Mesendoderm (in vitro differentiated cells): ENCODE measurements at regions not wholly inside any gene's neighbourhood (a gene's known extent, or its start where the extent isn't known, plus 50 kb on each side); places are given as distances from the start of the nearest gene placed in this dataset.

Experiments
- DNase-seq: peaks from one replicate; pipeline ENCODE4 v3.0.0; 2013
- H2AK5ac ChIP-seq: 2 replicates; pipeline ENCODE4 v1.6.1; 2013; ENCODE audit warnings: low read length, inconsistent platforms
- H2BK120ac ChIP-seq: 2 replicates; pipeline ENCODE4 v1.6.1; 2013; ENCODE audit warnings: low read depth, mild to moderate bottlenecking, low read length, moderate library complexity, mixed read lengths
- H2BK15ac ChIP-seq: replicated peaks from 2 replicates; pipeline ENCODE4 v1.6.1; 2013; ENCODE audit warnings: low read depth, mild to moderate bottlenecking, moderate library complexity
- H2BK5ac ChIP-seq: 2 replicates; pipeline ENCODE4 v1.6.1; 2013; ENCODE audit warnings: low read length, inconsistent platforms
- H3K18ac ChIP-seq: 2 replicates; pipeline ENCODE4 v1.6.1; 2013; ENCODE audit warnings: mild to moderate bottlenecking, low read length, mixed read lengths
- H3K23ac ChIP-seq: one replicate; pipeline ENCODE4 v1.6.1; 2013; ENCODE audit warnings: low read length
- H3K27ac ChIP-seq: 2 replicates; pipeline ENCODE4 v1.5.1; 2013; ENCODE audit warnings: low read depth, mild to moderate bottlenecking, inconsistent platforms, low read length, moderate library complexity
- H3K27me3 ChIP-seq: 2 replicates; pipeline ENCODE4 v1.6.1; 2013; ENCODE audit warnings: low read length, control low read depth, mild to moderate bottlenecking, inconsistent platforms; ENCODE audit not compliant: insufficient read depth, poor library complexity
- H3K36me3 ChIP-seq: 2 replicates; pipeline ENCODE4 v1.6.1; 2013; ENCODE audit warnings: low read length, inconsistent platforms; ENCODE audit not compliant: control insufficient read depth, insufficient read depth
- H3K4ac ChIP-seq: one replicate; pipeline ENCODE4 v1.6.1; 2013; ENCODE audit warnings: low read depth, mild to moderate bottlenecking, low read length, moderate library complexity
- H3K4me1 ChIP-seq: 2 replicates; pipeline ENCODE4 v1.6.1; 2013; ENCODE audit warnings: low read depth, low read length, inconsistent platforms; ENCODE audit not compliant: control insufficient read depth
- H3K4me2 ChIP-seq: 2 replicates; pipeline ENCODE4 v1.6.1; 2013; ENCODE audit warnings: low read length
- H3K4me3 ChIP-seq: 2 replicates; pipeline ENCODE4 v1.5.1; 2013; ENCODE audit warnings: mild to moderate bottlenecking, low read length
- H3K56ac ChIP-seq: one replicate; pipeline ENCODE4 v1.6.1; 2013; ENCODE audit warnings: low read length
- H3K79me1 ChIP-seq: 2 replicates; pipeline ENCODE4 v1.6.1; 2013; ENCODE audit warnings: low read length, inconsistent platforms
- H3K79me2 ChIP-seq: 2 replicates; pipeline ENCODE4 v1.6.1; 2013; ENCODE audit warnings: mild to moderate bottlenecking, low read length; ENCODE audit not compliant: control insufficient read depth, insufficient read depth
- H3K9ac ChIP-seq: 2 replicates; pipeline ENCODE4 v1.6.1; 2013; ENCODE audit warnings: low read length, inconsistent platforms
- H4K5ac ChIP-seq: one replicate; pipeline ENCODE4 v1.6.1; 2013; ENCODE audit warnings: low read length
- H4K8ac ChIP-seq: one replicate; pipeline ENCODE4 v1.6.1; 2013; ENCODE audit warnings: low read depth, mild to moderate bottlenecking, control low read depth, low read length, moderate library complexity
- WGBS: extraction: QIAGEN DNeasy Blood & Tissue Kit; methylation state at CpG from one replicate; pipeline ENCODE4 v1.1.7; 2013; ENCODE audit warnings: low lambda C conversion rate, missing lambda C conversion rate; ENCODE audit not compliant: insufficient coverage; ENCODE audit errors: extremely low coverage; 5-methylcytosine and 5-hydroxymethylcytosine counted together

- Histone ChIP-seq H3K4ac (no peak overlapping the region), H2AK5ac (no peak overlapping the region), H3K4me1 (no peaks in the 10 kb centered on the region), H3K56ac (no peak overlapping the region), H3K79me2 (no peaks in the 10 kb centered on the region), H2BK5ac (no peak overlapping the region), H2BK15ac (no peak overlapping the region), H3K27ac (no peak overlapping the region), H2BK120ac (no peak overlapping the region), H3K79me1 (no peaks in the 10 kb centered on the region), H3K9ac (no peak overlapping the region), H3K18ac (no peak overlapping the region), H3K36me3 (no peaks in the 10 kb centered on the region), H3K4me3 (no peak overlapping the region), H3K4me2 (no peak overlapping the region), H3K23ac (no peak overlapping the region), H3K27me3 (no peaks in the 10 kb centered on the region), H4K8ac (no peak overlapping the region), H4K5ac (no peak overlapping the region)
- no peak for DNase-seq
- WGBS = no CpG with 5 or more reads among the region's 2 CpGs
Observed at GRCh38 chr9:118575341-118576070, 793.7 kb downstream of the BRINP1 start.

GRCh38 chr9:118577121-118577520 lies 792.1 kb downstream of the BRINP1 start:
- Histone ChIP-seq H3K23ac (no peak overlapping the region), H3K4me2 (no peak overlapping the region), H2BK5ac (no peak overlapping the region), H3K9ac (no peak overlapping the region), H2AK5ac (no peak overlapping the region), H3K27ac (no peak overlapping the region), H3K18ac (no peak overlapping the region), H2BK120ac (no peak overlapping the region), H3K36me3 (no peaks in the 10 kb centered on the region), H3K4ac (no peak overlapping the region), H4K5ac (no peak overlapping the region), H3K79me2 (no peaks in the 10 kb centered on the region), H3K27me3 (no peaks in the 10 kb centered on the region), H2BK15ac (no peak overlapping the region), H3K4me3 (no peak overlapping the region), H4K8ac (no peak overlapping the region), H3K79me1 (no peaks in the 10 kb centered on the region), H3K4me1 (no peaks in the 10 kb centered on the region), H3K56ac (no peak overlapping the region)
- no peak for DNase-seq
- WGBS = no CpG with 5 or more reads among the region's 1 CpG

GRCh38 chr9:118578467-118578866 lies 790.8 kb downstream of the BRINP1 start:
- Histone ChIP-seq H2AK5ac (no peak overlapping the region), H4K8ac (no peak overlapping the region), H3K4me2 (no peak overlapping the region), H2BK5ac (no peak overlapping the region), H3K23ac (no peak overlapping the region), H3K56ac (no peak overlapping the region), H3K79me2 (no peaks in the 10 kb centered on the region), H3K79me1 (no peaks in the 10 kb centered on the region), H2BK15ac (no peak overlapping the region), H2BK120ac (no peak overlapping the region), H3K4me3 (no peak overlapping the region), H4K5ac (no peak overlapping the region), H3K18ac (no peak overlapping the region), H3K9ac (no peak overlapping the region), H3K4me1 (no peaks in the 10 kb centered on the region), H3K36me3 (no peaks in the 10 kb centered on the region), H3K27ac (no peak overlapping the region), H3K4ac (no peak overlapping the region), H3K27me3 (no peaks in the 10 kb centered on the region)
- DNase-seq = no peak

DNA sequence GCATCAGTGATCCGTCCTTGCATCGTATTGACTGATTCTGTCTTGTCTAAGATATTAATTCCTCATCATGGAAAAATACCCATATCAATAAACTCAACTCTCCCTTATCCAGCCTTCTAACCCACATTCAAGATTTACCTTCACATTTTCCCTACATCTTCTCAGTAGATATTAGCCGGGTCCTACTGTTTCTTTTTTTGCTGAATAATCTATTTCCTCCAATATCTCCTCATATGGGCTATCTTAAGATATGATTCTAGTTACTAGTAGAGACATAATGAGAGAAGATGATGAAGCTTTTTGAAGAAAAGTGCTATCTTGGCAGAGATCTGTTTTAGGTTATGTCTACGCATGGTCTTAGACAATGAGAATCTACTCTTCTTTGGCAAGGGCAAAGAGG lies 785.8 kb downstream of the BRINP1 start:
- H3K4me2 ChIP-seq = no peak overlapping the region
- H3K27me3 ChIP-seq = no peaks in the 10 kb centered on the region
- no peak overlapping the region for H3K4me3 ChIP-seq
- no peak overlapping the region for H3K56ac ChIP-seq
- H2BK5ac ChIP-seq = no peak overlapping the region
- H3K18ac ChIP-seq = no peak overlapping the region
- no CpG with 5 or more reads among the region's 4 CpGs for WGBS
- H2AK5ac ChIP-seq = no peak overlapping the region
- H2BK120ac ChIP-seq = no peak overlapping the region
- H3K79me1 ChIP-seq = no peaks in the 10 kb centered on the region
- no peaks in the 10 kb centered on the region for H3K79me2 ChIP-seq
- no peak overlapping the region for H3K27ac ChIP-seq
- H4K8ac ChIP-seq = no peak overlapping the region
- DNase-seq = no peak
- no peak overlapping the region for H3K4ac ChIP-seq
- H4K5ac ChIP-seq = no peak overlapping the region
- no peak overlapping the region for H3K23ac ChIP-seq
- no peaks in the 10 kb centered on the region for H3K36me3 ChIP-seq
- H3K4me1 ChIP-seq = no peaks in the 10 kb centered on the region
- H2BK15ac ChIP-seq = no peak overlapping the region
- no peak overlapping the region for H3K9ac ChIP-seq

DNA sequence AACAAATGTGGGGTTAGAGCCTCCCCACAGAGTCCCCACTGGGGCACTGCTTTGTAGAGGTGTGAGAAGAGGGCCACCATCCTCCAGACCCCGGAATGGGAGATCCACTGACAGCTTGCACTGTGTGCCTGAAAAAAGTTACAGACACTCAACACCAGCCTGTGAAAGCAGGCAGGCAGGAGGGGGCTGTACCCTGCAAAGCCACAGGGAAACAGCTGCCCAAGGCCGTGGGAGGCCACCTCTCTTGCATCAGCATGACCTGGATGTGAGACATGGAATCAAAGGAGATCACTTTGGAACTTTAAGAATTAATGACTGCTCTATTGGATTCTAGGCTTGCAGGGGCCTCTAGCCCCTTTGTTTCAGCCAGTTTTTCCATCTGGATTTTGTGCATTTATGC lies 782.3 kb downstream of the BRINP1 start:
- no CpG with 5 or more reads among the region's 2 CpGs for WGBS
- no peak overlapping the region for H3K23ac ChIP-seq
- H3K27ac ChIP-seq = no peak overlapping the region
- H4K5ac ChIP-seq = no peak overlapping the region
- H3K27me3 ChIP-seq = no peaks in the 10 kb centered on the region
- no peak for DNase-seq
- H3K18ac ChIP-seq = no peak overlapping the region
- H3K36me3 ChIP-seq = no peaks in the 10 kb centered on the region
- no peak overlapping the region for H2BK15ac ChIP-seq
- H3K9ac ChIP-seq = no peak overlapping the region
- no peak overlapping the region for H3K4me3 ChIP-seq
- H2AK5ac ChIP-seq = no peak overlapping the region
- no peak overlapping the region for H3K56ac ChIP-seq
- H3K79me2 ChIP-seq = no peaks in the 10 kb centered on the region
- no peak overlapping the region for H3K4me2 ChIP-seq
- H3K4me1 ChIP-seq = no peaks in the 10 kb centered on the region
- no peak overlapping the region for H2BK5ac ChIP-seq
- H3K4ac ChIP-seq = no peak overlapping the region
- no peaks in the 10 kb centered on the region for H3K79me1 ChIP-seq
- no peak overlapping the region for H4K8ac ChIP-seq
- H2BK120ac ChIP-seq = no peak overlapping the region

DNA sequence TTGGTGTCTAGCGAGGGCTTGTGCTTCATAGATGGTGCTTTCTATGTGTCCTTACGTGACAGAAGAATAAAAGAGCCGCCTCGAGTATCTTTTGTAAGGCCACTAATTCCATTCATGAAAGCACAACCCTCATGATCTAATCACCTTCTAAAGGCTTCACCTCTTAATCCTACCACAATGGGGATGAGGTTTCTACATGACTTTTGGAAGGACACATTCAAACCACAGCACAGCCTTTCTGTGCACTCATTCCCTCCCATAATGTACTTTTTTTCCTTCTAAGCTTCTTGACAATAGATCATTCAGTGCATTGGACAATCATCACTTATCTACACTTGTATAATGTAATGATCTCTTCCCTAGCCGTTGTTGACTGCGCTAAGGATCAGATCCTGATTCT lies 774.8 kb downstream of the BRINP1 start:
- WGBS = no CpG with 5 or more reads among the region's 6 CpGs

More for the DNA sequence above, 774.8 kb downstream of the BRINP1 start:
- Histone ChIP-seq H2AK5ac (no peak overlapping the region), H3K18ac (no peak overlapping the region), H2BK5ac (no peak overlapping the region), H3K4me1 (no peaks in the 10 kb centered on the region), H3K36me3 (no peaks in the 10 kb centered on the region), H3K4ac (no peak overlapping the region), H3K27me3 (no peaks in the 10 kb centered on the region), H3K4me2 (no peak overlapping the region), H3K27ac (no peak overlapping the region), H3K79me2 (no peaks in the 10 kb centered on the region), H3K56ac (no peak overlapping the region), H3K79me1 (no peaks in the 10 kb centered on the region), H3K23ac (no peak overlapping the region), H2BK120ac (no peak overlapping the region), H2BK15ac (no peak overlapping the region), H3K4me3 (no peak overlapping the region), H4K8ac (no peak overlapping the region), H3K9ac (no peak overlapping the region), H4K5ac (no peak overlapping the region)
- DNase-seq = no peak
